GM18502 (cell line): ENCODE measurements at regions not wholly inside any gene's neighbourhood (a gene's known extent, or its start where the extent isn't known, plus 50 kb on each side); places are given as distances from the start of the nearest gene placed in this dataset.

ENCODE experiments used
- ATAC-seq: cut with Tn5 transposase; IDR thresholded peaks from one replicate; pipeline ENCODE4 v1.9.1; 2021; ENCODE audit warnings: mild to moderate bottlenecking; ENCODE audit not compliant: unreplicated experiment, poor library complexity

GRCh38 chr1:56171670-56172069, 407.7 kb downstream of the PLPP3 start:
- ATAC-seq = no peak

- ATAC-seq = no peak
Observed at GRCh38 chr1:56170784-56171320, 408.5 kb downstream of the PLPP3 start.

GRCh38 chr1:56169856-56170255, 409.5 kb downstream of the PLPP3 start:
- no peak for ATAC-seq

- no peak for ATAC-seq
Observed at GRCh38 chr1:56168176-56168575, 411.2 kb downstream of the PLPP3 start.

- no peak for ATAC-seq
Observed at GRCh38 chr1:56167596-56167995, 411.8 kb downstream of the PLPP3 start.

GRCh38 chr1:56160773-56161315, 418.5 kb downstream of the PLPP3 start:
- no peak for ATAC-seq

GRCh38 chr1:56156971-56157876, 422.1 kb downstream of the PLPP3 start:
- ATAC-seq = no peak

- no peak for ATAC-seq
Observed at GRCh38 chr1:56153276-56153675, 426.1 kb downstream of the PLPP3 start.

GRCh38 chr1:56152635-56153034, 426.7 kb downstream of the PLPP3 start:
- ATAC-seq = no peak

- ATAC-seq = no peak
Observed at GRCh38 chr1:56151402-56151801, 428.0 kb downstream of the PLPP3 start.

GRCh38 chr1:56150441-56151215, 428.7 kb downstream of the PLPP3 start:
- ATAC-seq = no peak

- no peak for ATAC-seq
Observed at GRCh38 chr1:56149761-56150160, 429.6 kb downstream of the PLPP3 start.

- no peak for ATAC-seq
Observed at GRCh38 chr1:56148326-56149193, 430.8 kb downstream of the PLPP3 start.

- ATAC-seq = no peak
Observed at GRCh38 chr1:56147459-56147858, 431.9 kb downstream of the PLPP3 start.

- ATAC-seq = no peak
Observed at GRCh38 chr1:56147034-56147433, 432.3 kb downstream of the PLPP3 start.

- no peak for ATAC-seq
Observed at GRCh38 chr1:56146449-56146848, 432.9 kb downstream of the PLPP3 start.

GRCh38 chr1:56145581-56145980, 433.8 kb downstream of the PLPP3 start:
- no peak for ATAC-seq

- no peak for ATAC-seq
Observed at GRCh38 chr1:56142301-56142700, 437.1 kb downstream of the PLPP3 start.

GRCh38 chr1:56139836-56140235, 439.5 kb downstream of the PLPP3 start:
- no peak for ATAC-seq
